Rectal smooth muscle tissue (tissue), 1 donor: ENCODE measurements at regions not wholly inside any gene's neighbourhood (a gene's known extent, or its start where the extent isn't known, plus 50 kb on each side); places are given as distances from the start of the nearest gene placed in this dataset.
"Not testable (repeated sequence)": the region's sequence is repeated elsewhere in the genome, so short reads cannot be mapped to it uniquely, and the experiment has no call there.

ENCODE experiments used
- H3K27ac ChIP-seq: one replicate; pipeline ENCODE4 v1.7.0; 2013; ENCODE audit warnings: low read depth, low read length, inconsistent platforms
- H3K27me3 ChIP-seq: one replicate; pipeline ENCODE4 v1.7.0; 2013; ENCODE audit warnings: low read length; ENCODE audit not compliant: control insufficient read depth, insufficient read depth
- H3K36me3 ChIP-seq: one replicate; pipeline ENCODE4 v1.7.0; 2013; ENCODE audit warnings: low read length; ENCODE audit not compliant: control insufficient read depth, insufficient read depth
- H3K4me1 ChIP-seq: one replicate; pipeline ENCODE4 v1.7.0; 2013; ENCODE audit warnings: low read length; ENCODE audit not compliant: control insufficient read depth, insufficient read depth
- H3K4me3 ChIP-seq: one replicate; pipeline ENCODE4 v1.7.0; 2013; ENCODE audit warnings: low read length
- H3K9ac ChIP-seq: one replicate; pipeline ENCODE4 v1.7.0; 2013; ENCODE audit warnings: low read length

DNA sequence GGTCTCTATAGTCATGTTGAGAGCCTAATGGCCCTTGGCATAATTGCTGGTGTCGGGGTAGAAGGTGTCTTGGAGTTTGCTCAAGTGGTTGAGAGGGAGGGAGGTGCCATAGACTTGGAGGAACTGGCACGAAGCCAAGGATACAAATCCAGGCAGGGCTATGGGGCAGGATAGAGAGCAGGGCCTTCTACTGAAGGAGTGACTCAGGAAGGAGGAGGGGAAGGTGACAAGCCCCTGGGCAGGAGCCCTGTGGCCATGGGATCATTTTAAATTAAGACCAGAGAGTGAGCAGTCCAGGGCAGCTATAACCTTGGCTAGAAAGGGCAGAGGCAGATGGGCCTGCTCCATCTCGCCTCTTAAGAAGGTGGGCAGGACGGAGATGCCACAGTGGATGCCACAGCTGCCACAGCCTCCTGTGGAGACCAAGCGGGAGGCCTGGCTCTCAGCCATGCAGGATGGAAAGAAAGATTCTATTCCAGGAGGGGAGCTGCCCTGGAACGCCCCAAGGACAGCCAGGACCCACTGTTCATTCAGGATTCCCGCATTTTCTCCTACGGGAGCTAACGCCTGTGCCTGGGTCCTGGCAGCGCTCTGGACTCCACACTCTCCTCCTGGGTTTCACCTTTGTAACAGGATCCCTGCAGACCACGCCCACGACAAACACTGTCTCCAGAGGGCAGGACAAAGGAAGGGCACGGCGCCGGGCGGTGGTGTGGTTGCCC, 189.6 kb downstream of the KLRB1 start:
- not testable (repeated sequence) for H3K9ac ChIP-seq

DNA sequence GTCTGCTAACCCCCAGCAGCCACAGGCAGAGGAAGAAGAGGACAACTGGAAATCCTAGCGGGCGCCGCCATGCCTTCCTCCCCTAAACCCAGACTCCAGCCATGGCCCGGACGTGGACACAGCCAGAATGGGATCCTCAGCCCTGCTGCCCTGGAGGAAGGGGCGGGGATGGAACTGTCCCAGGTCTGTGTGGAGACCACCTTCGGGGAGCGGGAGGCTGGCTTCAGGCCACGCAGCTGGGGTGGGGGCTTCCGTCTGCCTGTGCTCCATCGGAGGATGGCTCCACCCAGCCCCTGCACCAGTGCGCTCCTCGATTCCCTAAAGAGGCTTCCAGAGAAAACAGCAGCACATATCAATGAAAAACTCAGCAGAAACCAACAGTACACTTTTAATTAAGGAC, 190.4 kb downstream of the KLRB1 start:
- not testable (repeated sequence) for H3K4me1 ChIP-seq, H3K9ac ChIP-seq, H3K27ac ChIP-seq, H3K27me3 ChIP-seq, H3K4me3 ChIP-seq, H3K36me3 ChIP-seq

More for the DNA sequence above, 189.6 kb downstream of the KLRB1 start:
- H3K27ac ChIP-seq, H3K27me3 ChIP-seq, H3K4me1 ChIP-seq, H3K36me3 ChIP-seq, H3K4me3 ChIP-seq: not testable (repeated sequence)

DNA sequence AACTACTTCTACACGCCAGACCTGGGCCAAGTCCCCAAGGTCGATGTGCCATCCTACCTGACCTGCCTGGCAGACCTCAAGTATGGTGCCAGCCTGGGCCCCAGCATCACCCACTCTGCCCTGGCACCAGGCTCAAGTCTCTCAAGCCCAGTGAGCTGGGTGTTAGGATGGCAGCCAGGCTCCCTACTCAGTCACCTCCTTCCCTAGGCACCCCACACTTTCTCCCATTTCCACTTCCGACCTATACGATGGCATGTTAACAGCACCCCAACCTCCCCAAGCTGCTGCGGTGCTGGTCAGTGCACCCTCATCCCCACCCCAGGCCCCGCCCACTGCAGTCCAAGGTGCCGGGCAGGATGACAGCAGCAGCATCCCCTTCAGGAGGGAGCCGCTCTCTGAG, 191.4 kb downstream of the KLRB1 start:
- H3K4me3 ChIP-seq, H3K9ac ChIP-seq, H3K4me1 ChIP-seq, H3K27ac ChIP-seq, H3K27me3 ChIP-seq, H3K36me3 ChIP-seq: not testable (repeated sequence)

DNA sequence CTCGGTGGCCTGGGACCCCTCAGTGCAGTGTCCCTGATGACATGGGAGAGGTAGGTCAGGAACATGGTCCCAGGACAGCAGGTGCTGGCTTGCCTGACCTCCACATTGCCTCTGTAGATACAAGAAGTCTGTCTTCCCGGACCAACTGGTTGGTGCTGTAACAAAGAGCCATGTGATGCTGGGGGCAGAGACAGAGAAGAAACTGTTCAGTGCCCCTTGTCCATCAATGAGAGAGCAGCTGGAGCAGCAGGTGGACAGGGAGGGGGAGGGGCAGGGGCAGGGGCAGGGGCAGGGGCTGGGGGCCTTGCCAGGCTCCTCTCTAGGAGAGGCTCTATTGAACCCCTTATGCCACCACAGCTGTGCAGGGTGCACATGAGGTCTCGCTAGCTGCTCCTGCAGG, 191.8 kb downstream of the KLRB1 start:
- not testable (repeated sequence) for H3K27me3 ChIP-seq, H3K4me3 ChIP-seq, H3K36me3 ChIP-seq, H3K27ac ChIP-seq, H3K4me1 ChIP-seq, H3K9ac ChIP-seq

DNA sequence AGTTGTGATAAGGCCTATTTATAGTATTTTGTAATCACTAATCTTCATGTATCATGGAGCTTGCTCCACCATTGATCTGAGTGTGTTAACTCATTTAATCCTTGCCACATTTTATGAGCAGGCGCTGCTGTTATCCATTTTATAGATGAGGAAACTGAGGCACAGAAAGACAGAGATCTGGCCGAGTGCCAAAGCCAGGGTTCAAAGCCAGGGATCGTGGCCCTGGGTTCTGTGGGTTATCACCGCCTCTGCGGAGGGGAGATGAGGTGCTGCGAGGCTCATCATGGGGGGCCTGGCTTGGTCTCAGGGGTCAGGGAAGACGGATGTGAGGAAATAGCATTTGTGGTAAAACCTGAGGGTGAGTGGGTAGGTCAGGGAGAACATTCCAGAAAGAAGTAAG, 193.9 kb downstream of the KLRB1 start:
- not testable (repeated sequence) for H3K27me3 ChIP-seq, H3K9ac ChIP-seq, H3K4me1 ChIP-seq, H3K36me3 ChIP-seq, H3K27ac ChIP-seq, H3K4me3 ChIP-seq

DNA sequence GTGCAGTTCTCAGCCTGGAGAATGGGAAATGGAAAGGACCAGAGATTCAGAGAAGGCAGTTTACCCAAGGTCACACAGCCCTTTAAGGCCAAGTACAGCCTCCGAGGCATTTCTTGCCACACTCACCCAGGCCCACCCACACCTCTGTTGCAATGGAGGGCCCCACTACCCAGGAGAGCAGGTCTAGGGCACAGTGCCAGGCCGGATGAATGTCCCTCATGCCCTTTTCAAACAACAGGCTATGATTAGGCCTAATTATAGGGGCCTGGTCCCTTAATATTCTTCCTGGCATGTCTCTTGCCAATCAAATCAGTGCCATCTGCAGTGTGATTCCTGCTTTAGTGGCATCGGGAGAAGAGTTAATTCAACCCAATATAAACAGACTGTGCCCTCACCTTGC, 195.3 kb downstream of the KLRB1 start:
- not testable (repeated sequence) for H3K36me3 ChIP-seq, H3K4me3 ChIP-seq, H3K27ac ChIP-seq, H3K9ac ChIP-seq, H3K27me3 ChIP-seq, H3K4me1 ChIP-seq

DNA sequence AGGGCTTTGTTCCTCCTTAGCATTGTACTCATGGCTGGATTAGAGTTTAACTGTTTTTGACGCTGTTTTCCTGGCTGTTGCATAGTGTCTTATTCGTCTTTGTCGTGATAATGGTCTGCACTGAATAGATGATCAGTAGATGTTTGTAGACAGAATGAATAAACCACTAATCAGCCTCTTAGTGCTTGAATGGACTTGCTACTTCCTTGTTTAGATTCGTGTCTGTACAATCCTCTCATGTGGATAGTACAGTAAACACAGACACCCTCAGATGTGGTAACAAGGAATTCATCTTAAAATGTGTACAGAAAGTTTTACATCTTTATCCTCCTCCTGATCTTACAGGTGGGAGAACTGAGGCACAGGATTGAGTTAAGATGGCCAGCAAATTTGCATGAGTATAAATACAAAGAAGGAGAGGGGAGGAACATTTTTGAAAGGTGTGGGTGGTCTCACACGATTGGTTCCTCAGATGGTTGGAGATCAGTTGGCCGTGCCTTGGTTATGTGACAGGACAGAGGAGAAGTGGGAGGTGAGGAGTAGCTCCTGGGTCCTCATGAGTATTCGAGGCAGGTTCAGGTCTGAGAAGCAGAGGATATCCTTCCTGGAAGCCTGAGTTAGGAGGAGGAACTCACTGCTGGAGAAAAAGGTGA, 196.0 kb downstream of the KLRB1 start:
- H3K27ac ChIP-seq, H3K36me3 ChIP-seq, H3K27me3 ChIP-seq: not testable (repeated sequence)

DNA sequence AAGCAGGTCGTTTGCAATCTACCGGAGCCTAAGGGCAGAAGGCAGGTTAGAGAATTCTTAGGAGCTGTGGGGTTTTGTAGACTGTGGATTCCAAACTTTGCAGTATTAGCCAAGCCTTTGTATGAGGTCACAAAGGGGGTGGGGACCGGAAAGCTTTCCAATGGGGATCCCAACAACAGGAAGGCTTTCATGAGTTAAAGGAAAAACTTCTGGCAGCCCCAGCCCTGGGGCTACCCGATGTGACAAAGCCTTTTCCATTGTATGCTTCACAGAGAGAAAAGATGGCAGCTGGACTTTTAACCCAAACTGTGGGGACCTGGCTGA, 199.2 kb upstream of the PZP start:
- not testable (repeated sequence) for H3K36me3 ChIP-seq, H3K4me3 ChIP-seq, H3K27ac ChIP-seq, H3K27me3 ChIP-seq, H3K4me1 ChIP-seq, H3K9ac ChIP-seq

More for the DNA sequence above, 196.0 kb downstream of the KLRB1 start:
- H3K4me1 ChIP-seq, H3K4me3 ChIP-seq, H3K9ac ChIP-seq: not testable (repeated sequence)

DNA sequence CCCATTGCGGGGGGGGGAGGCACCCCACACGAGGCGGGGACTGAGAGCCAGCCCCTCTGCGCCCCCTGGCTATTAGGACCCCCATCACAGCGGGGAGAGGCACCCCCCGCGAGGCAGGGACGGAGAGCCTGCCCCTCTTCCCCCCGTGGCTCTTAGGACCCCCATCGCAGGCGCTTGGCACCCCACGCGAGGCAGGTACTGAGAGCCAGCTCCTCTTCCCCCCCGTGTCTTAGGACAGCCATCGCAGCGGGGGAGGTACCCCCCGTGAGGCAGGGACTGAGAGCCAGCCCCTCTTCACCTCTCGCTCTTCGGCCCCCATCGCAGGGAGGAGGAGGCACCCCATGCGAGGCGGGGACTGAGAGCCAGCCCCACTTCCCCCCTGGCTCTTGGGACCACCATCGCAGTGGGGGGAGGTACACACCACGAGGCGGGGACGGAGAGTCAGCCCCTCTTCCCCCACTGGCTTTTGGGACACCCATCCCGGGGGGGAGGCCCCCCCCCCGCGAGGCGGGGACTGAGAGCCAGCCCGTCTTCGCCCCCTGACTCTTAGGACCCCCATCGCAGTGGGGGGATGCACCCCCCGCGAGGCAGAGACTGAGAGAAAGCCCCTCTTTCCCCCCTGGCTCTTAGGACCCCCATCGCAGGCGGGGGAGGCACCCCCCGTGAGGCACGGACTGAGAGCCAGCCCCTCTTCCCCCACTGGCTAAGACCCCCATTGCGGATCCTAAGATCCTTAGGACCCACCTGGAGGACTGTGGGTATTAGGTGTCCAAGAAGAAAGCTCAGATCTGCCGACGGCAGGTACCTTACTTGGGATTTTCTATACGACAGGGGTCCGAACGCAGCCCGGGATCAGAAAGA, 198.6 kb upstream of the PZP start:
- no peaks in the 10 kb centered on the region for H3K4me1 ChIP-seq
- H3K36me3 ChIP-seq, result no peaks in the 10 kb centered on the region
- no peaks in the 10 kb centered on the region for H3K27me3 ChIP-seq
- no peak overlapping the region for H3K9ac ChIP-seq
- no peak overlapping the region for H3K4me3 ChIP-seq
- H3K27ac ChIP-seq, result no peak overlapping the region

DNA sequence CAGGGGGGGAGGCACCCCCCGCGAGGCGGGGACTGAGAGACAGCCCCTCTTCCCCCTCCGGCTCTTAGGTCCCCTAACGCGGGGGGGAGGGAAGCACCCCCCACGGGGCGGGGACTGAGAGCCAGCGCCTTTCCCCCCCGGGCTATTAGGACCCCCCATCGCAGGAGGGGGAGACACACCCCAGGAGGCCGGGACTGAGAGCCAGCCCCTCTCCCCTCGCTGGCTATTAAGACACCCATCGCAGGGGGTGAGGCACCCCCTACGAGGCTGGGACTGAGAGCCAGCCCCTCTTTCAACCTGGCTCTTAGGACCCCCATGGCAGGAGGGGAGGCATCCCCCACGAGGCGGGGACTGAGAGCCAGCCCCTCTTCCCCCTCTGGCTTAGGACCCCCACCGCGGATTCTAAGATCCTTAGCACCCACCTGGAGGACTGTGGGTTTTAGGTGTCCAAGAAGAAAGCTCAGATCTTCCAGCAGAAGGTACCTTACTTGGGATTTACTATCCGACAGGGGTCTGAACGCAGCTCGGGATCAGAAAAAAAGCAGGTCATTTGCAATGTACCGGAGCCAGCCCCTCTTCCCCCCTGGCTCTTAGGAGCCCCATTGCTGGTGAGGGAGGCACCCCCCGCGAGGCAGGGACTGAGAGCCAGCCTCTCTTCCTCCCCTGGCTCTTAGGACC, 197.8 kb upstream of the PZP start:
- H3K9ac ChIP-seq, result no peak overlapping the region
- H3K27ac ChIP-seq, result no peak overlapping the region
- no peak overlapping the region for H3K4me3 ChIP-seq
- no peaks in the 10 kb centered on the region for H3K27me3 ChIP-seq
- H3K4me1 ChIP-seq, result no peaks in the 10 kb centered on the region
- H3K36me3 ChIP-seq, result no peaks in the 10 kb centered on the region

DNA sequence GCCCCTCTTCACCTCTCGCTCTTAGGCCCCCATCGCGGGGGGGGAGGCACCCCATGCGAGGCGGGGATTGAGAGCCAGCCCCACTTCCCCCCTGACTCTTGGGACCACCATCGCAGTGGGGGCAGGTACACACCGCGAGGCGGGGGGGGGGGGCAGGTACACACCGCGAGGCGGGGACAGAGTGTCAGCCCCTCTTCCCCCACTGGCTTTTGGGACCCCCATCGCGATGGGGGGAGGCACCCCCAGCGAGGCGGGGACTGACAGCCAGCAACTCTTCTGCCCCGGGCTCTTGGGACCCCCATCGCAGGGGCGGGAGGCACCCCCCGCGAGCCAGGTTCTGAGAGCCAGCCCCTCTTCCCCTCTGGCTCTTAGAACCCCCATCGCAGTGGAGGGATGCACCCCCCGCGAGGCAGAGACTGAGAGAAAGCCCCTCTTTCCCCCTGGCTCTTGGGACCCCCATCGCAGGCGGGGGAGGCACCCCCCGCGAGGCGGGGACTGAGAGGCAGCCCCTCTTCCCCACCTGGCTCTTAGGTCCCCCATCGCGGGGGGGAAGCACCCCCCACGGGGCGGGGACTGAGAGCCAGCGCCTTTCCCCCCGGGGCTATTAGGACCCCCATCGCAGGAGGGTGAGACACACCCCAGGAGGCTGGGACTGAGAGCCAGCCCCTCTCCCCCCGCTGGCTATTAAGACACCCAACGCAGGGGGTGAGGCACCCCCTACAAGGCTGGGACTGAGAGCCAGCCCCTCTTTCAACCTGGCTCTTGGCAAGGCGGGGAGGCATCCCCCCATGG, 196.5 kb upstream of the PZP start:
- Histone ChIP-seq H3K27me3 (no peaks in the 10 kb centered on the region), H3K36me3 (no peaks in the 10 kb centered on the region), H3K4me3 (no peak overlapping the region), H3K27ac (no peak overlapping the region), H3K9ac (no peak overlapping the region), H3K4me1 (no peaks in the 10 kb centered on the region)

DNA sequence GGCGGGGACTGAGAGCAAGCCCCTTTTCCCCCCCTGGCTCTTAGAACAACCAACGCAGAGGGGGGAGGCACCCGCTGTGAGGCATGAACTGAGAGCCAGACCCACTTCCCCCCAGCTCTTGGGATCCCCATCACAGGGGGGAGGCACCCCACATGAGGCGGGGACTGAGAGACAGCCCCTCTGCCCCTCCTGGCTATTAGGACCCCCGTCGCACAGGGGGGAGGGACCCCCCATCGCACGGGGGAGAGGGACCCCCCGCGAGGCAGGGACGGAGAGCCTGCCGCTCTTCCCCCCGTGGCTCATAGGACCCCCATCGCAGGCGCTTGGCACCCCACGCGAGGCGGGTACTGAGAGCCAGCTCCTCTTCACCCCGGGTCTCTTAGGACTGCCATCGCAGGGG, 195.8 kb upstream of the PZP start:
- no peak overlapping the region for H3K4me3 ChIP-seq
- H3K4me1 ChIP-seq, result no peaks in the 10 kb centered on the region
- H3K9ac ChIP-seq, result no peak overlapping the region
- no peaks in the 10 kb centered on the region for H3K36me3 ChIP-seq
- H3K27me3 ChIP-seq, result no peaks in the 10 kb centered on the region
- H3K27ac ChIP-seq, result no peak overlapping the region
